SW 1271 (cell line): ENCODE measurements at regions not wholly inside any gene's neighbourhood (a gene's known extent, or its start where the extent isn't known, plus 50 kb on each side); places are given as distances from the start of the nearest gene placed in this dataset.
"Not testable (repeated sequence)": the region's sequence is repeated elsewhere in the genome, so short reads cannot be mapped to it uniquely, and the experiment has no call there.

Experiments used
- DNase-seq, 2 experiments: peaks; one replicate each; lab custom pipeline; 2025; lab: John Stamatoyannopoulos, UW

DNA sequence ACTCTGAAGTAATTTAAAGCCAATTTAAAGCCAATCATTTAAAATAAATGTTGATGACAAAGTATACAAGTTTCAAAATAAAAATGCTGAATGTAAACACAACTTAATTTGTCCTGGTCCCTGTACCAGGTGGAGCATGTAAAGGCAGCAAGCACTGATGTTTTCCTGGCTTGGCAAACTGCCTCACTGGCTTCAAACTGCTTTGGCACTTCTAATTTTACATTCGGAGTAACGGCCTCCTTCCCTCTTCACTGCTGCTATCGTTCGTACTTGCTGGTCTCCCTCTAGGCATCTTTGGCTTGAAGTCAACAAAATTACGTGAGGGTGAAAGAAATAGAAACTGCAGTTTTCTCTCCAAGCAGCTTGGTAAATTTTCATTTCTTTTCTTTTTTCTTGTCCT, 287.9 kb downstream of the LTN1 start:
- no peak for DNase-seq

DNA sequence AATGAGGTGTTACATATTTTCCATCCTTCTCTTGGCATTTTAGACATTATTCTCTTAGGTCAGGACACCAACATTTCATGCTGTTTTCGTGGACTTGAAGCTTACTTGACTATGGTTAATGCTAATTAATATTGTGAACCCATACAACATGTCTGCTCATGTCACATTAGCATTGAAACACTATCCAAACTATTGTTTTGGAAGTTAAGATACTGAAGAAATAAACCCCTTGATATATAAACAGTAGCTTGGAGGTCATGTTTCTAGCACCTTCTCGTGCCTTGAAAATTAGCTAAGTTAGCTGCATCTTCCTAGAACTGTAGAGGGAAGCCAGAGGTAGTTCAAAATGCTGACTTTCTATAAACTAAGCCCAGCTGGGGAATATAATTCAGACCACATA, 288.8 kb downstream of the LTN1 start:
- no peak for DNase-seq

GRCh38 chr21:28699596-28700259, 292.9 kb downstream of the LTN1 start:
- DNase-seq: no peak

DNA sequence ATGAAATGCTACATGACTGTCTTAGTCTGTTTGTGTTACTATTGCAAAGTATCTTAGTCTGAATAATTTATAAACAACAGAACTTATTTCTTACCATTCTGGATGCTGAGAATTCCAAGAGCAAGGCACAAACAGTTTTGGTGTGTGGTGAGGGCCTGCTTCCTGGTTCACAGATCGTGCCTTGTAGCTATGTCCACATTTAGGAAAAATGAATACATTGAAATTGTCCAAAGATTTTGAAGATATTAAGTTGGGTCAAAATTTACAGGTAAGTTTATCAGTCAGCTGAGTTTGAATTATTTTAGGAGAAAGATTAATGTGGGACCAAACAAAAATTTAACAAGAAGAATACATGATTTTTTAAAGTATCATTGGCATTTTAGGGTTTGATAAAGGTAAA, 293.5 kb downstream of the LTN1 start:
- no peak for DNase-seq

DNA sequence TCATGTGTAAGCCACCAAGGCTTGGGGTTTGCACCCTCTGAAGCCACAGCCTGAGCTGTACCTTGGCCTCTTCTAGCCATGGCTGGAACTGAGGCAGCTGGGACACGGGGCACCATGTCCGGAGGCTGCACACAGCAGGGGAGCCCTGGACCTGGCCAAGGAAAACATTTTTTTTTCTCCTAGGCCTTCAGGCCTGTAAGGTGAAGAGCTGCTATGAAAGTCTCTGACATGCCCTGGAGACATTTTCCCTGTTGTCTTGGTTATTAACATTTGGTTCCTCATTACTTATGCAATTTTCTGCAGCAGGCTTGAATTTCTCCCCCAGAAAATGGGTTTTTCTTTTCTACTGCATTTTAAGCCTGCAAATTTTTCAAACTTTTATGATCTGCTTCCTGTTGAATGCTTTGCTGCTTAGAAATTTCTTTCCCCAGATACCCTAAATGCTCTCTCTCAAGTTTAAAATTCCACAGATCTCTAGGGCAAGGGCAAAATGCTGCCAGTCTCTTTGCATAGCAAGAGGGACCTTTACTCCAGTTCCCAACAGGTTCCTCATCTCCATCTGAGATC, 295.8 kb downstream of the LTN1 start:
- no peak for DNase-seq

- no peak for DNase-seq
Measured at GRCh38 chr21:28693476-28693875, 299.2 kb downstream of the LTN1 start.

- DNase-seq: no peak
Measured at GRCh38 chr21:28690196-28690595, 302.5 kb downstream of the LTN1 start.

DNA sequence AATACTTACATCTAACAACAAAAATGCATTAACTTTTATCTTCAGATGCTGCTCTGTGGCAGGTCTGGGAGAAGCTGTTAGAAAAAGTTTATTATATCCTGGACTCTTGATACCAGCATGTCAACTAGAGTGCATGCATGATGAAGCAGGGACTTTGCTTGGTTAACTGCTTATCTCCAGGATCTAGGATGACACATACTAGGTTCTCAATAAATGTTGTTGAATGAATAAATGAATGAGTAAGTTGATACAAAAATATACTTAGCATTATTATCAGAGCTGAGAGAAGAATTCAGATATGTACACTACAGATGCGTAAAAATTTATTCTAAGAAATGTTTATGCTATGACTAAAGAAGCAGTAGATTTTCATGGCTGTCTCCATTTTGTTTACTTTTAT, 304.3 kb downstream of the LTN1 start:
- DNase-seq: no peak

DNA sequence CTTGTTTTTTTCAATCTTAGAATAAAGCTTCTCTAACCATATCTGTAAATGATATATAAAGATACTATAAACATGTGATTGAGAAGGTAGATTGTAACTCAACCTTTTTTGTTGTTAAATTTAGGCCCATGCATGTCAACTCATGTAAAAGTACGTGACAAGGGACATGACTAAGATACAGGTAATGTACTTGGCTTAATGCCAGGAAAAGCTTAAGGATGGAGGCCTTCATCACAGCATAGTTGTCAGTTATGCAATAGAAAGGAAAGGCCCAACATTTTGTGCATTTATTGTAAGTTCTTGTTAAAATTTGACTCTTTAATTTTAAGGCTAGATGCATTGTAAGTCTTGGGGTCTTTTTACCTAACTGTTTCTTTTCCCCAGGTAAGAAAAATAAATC, 305.1 kb downstream of the LTN1 start:
- no peak for DNase-seq

GRCh38 chr21:28683982-28684752, 308.5 kb downstream of the LTN1 start:
- no peak for DNase-seq

- not testable (repeated sequence) for DNase-seq
Measured at GRCh38 chr21:28682884-28683283, 309.8 kb downstream of the LTN1 start.

DNA sequence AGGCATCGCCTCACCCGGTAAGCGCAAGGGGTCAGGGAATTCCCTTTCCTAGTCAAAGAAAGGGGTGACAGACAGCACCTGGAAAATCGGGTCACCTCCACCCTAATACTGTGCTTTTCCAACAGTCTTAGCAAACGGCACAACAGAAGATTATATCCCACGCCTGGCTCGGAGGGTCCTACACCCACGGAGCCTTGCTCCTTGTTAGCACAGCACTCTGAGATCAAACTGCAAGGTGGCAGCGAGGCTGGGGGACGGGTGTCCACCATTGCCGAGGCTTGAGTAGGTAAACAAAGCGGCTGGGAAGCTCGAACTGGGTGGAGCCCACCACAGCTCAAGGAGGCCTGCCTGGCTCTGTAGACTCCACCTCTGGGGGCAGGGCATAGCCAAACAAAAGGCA, 315.6 kb downstream of the LTN1 start:
- not testable (repeated sequence) for DNase-seq

DNA sequence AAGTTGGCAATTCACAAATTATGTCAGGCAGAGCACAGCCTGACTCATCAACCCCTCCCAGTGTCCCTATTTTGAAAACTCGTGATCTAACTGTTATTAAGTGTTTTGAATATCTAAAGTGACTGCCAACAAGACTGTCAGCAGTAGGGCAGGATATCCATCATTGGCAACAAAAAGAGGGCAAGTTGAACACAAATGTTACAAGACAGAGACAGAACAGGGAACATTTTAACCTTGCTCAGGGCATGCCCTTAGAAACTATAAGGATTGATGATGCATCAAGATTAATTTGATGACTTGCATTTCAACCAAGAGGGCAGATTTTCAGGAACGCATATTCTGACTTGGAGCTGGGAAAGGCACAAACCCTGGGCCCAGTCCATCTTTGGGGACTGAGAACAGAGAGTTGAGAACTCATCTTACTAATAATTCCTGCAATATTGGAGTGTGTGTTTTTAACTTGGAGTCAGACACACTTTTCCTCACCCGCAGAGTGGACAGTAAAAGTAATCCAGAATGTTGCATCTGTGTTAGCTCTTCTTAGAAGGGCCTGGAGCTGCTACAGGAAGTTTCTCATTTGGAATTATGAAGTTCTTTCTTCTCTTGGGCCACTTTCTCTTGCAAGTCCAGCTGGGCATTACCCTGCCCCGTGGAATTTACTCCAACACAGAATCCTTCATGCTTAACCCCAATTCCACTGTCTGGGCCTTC, 317.2 kb downstream of the LTN1 start:
- no peak for DNase-seq

DNA sequence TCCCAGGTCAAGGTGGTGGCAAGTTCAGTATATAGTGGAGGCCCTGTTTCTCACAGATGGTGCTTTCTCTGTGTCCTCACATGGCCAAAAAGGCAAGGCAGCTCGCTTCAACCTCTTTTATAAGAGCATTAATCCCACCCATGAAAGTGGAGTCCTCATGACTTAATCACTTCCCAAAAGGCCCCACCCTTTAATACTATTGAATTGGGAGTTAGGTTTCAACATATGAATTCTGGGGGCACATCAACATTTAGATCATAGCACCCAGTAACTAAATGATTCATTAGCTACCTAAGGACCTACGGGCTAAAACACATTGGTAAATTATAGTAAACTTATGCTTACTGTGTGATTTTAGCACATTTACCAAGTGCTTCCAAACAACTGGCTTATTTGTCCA, 317.9 kb downstream of the LTN1 start:
- DNase-seq: no peak

DNA sequence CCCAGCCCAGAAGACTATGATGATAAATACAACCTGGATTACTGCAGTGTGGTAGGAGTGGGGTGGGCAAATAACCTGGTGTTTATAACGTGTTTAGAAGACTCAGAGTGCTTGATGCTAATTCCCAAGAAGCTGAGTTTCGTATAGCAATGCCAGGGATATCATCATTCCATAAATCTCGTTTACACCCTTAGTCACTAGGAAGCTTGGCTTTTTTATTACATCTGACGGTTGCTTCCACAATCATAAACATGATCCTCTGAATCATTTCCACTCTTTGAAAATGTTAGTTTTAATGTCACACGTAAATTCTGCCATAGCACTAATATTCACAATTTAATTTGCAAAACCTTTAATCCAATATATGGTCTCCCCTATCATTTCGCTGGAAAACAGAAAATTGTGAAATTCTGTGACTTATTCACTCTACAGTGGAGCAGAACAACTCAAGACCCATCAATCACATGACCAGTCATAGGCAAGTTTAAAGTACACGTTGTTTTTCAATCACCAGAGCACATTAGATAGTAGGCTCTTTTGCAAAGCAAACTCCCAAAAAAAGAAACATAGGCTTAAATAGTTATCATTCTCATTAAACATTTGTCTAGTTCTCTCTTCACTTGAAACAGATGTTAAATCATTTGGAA, 321.0 kb downstream of the LTN1 start:
- DNase-seq: no peak

DNA sequence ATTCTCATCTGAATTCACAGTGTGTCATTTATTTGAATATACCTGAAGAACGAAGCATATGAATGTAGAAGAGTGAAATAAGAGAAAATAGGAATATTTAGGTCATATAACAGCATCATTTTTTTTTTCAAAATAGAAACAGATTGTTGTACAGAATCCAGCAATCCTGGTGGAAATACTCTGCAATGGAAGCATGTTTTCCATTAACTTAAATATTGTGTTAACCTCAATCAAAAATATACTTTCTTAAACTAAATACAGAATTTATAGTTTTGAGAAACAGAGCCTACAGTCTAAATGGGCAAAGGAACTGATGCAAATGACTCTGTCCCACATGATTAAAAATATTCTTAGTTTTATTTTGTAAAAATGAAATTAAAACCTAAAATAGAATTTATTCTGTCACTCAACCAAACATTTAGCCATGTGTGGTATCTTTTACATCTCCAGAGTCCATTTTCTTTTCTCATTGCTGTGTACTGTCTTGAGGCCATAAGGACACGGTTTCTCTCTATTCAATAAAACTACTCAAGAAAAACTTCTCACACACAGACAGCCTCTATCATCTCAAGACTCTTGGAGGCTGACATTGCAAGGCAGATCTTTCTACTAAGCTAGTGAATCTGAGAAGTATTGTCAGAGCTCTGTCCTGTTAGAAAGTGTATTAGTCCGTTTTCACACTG, 322.6 kb downstream of the LTN1 start:
- no peak for DNase-seq

- no peak for DNase-seq
Measured at GRCh38 chr21:28669321-28669720, 323.4 kb downstream of the LTN1 start.

- no peak for DNase-seq
Measured at GRCh38 chr21:28663754-28664153, 328.9 kb downstream of the LTN1 start.

DNA sequence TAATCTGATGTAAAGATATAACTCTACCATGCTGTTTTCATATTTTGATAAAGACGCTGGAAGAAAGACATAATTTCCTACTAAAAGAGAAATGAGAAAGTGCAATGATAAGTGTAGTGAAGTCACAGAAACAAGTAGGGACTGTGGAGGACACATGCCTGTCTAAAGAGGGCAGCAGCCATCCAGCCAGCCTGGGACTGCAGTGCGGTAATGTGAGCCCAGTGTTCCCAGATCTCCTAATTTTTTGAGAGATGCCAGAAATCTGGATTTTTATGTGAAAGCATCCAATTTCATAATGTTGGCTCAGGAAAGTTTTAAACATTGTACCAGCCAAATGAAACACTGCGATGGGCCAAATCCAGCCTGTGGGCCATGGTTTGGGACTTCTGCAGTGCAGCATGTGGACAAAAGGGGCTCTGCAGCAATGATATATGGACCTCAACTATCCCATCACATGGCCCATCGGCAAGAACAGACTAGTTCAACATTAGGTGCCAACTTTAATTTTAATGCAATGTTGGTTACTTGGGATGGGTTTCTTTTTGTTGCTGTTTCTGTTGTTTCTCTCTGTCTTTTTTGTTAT, 329.5 kb downstream of the LTN1 start:
- no peak for DNase-seq

DNA sequence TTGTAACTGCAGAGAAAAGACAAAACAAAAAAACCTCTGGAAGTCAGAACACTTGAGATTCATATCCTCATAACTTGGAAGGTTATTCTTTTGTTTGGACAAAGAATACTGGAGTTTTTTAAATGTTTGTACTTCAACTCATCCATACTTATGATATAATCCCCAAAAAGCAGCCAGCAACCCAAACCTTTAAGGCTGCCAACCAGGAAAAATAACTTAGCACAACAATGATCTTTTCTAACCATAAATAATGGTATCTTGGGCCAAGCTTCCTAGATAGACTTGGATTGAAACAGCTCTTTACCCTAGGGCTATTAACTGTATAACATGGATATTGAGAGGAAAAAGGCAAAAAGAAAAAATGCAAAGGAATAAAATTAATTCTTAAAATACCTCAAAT, 335.1 kb downstream of the LTN1 start:
- no peak for DNase-seq

DNA sequence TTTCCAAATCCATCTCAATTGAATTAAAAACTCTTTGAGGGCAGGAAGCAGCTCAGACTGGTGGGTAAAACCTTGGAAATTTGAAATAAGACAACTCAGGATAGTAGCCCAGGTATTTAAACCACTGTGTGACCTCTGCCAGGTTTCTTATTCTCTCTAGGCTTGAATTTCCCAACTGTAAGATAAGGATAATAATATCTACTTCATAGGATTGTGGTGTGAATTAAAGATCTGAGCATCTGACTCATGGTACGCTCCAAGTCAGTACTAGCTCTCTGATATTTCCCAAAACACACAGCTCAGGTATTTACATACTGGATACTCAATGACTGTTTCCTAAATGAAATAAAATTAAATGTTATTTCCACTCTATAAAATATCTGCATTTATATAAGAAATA, 337.2 kb downstream of the LTN1 start:
- no peak for DNase-seq
